Body of pancreas (tissue), 4 donors: ENCODE measurements at regions not wholly inside any gene's neighbourhood (a gene's known extent, or its start where the extent isn't known, plus 50 kb on each side); places are given as distances from the start of the nearest gene placed in this dataset.

ENCODE experiments used
- POLR2A ChIP-seq, 3 donors: fragments of 450-650 bp; IDR thresholded peaks; one replicate each; pipeline ENCODE4 v1.6.1; 2016; ENCODE audit warnings: antibody characterized with exemption in 3 of 3, mild to moderate bottlenecking in 2 of 3
- TF ChIP-seq, protein P1 (sequence below), 7 experiments: fragments of 450-650 bp in 4 of 7; fragments of 200-600 bp in 3 of 7; sonication (generic) in 3 of 7; IDR thresholded peaks; one replicate each; pipeline ENCODE4 v1.5.1; 2016 to 2019; ENCODE audit warnings: antibody characterized with exemption in 7 of 7

DNA sequence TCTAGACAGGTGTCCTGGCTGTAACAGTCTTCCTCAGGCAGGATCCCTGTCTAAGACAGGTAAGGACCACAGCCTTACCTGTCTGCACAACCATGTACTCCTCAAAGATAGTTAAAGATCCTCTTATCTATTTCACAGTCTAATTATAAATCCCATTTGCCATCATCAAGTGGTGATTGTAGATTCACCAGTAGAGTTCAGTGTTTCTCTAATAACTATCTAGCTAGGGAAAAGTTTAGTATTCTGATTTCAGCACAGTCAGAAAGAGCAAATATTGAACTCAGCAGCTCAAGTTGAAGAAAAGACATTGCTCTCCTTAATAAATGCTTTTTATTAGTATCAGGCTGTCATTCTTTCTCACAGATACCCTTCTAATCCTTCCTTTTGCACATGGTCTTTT lies 1305.5 kb upstream of the NXPH2 start:
- TF ChIP-seq, protein P1, sequence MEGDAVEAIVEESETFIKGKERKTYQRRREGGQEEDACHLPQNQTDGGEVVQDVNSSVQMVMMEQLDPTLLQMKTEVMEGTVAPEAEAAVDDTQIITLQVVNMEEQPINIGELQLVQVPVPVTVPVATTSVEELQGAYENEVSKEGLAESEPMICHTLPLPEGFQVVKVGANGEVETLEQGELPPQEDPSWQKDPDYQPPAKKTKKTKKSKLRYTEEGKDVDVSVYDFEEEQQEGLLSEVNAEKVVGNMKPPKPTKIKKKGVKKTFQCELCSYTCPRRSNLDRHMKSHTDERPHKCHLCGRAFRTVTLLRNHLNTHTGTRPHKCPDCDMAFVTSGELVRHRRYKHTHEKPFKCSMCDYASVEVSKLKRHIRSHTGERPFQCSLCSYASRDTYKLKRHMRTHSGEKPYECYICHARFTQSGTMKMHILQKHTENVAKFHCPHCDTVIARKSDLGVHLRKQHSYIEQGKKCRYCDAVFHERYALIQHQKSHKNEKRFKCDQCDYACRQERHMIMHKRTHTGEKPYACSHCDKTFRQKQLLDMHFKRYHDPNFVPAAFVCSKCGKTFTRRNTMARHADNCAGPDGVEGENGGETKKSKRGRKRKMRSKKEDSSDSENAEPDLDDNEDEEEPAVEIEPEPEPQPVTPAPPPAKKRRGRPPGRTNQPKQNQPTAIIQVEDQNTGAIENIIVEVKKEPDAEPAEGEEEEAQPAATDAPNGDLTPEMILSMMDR (IDR thresholded peaks at IDR 0.05) = no peak
- TF ChIP-seq POLR2A (IDR thresholded peaks at IDR 0.05) = no peak
